ENCODE measurements at regions not wholly inside any gene's neighbourhood (a gene's known extent, or its start where the extent isn't known, plus 50 kb on each side); places are given as distances from the start of the nearest gene placed in this dataset.

- H3K9me3 ChIP-seq (ENCODE audit: control insufficient read depth in 2 of 3, insufficient read depth in 1 of 3, low read length in 3 of 3) = no peaks in the 10 kb centered on the region
- no peaks in the 10 kb centered on the region for H3K27me3 ChIP-seq (ENCODE audit: control insufficient read depth, insufficient read depth, low read length)
- H3K4me1 ChIP-seq (ENCODE audit: control insufficient read depth in 2 of 3, insufficient read depth in 2 of 3, low read depth in 1 of 3, low read length in 3 of 3) = no peaks in the 10 kb centered on the region
- DNase-seq (peak in 2 of 5 donors; percentile 11 to 48), FAIRE-seq (no peak)
- intact Hi-C loops (cut with DNase I) = no loop called here
- H3K27ac ChIP-seq (ENCODE audit: low read depth in 2 of 2, low read length in 2 of 2) = no peak overlapping the region
- H3K4me3 ChIP-seq (ENCODE audit: low read length in 3 of 3) = no peak overlapping the region
- no peak overlapping the region for H3K9ac ChIP-seq (ENCODE audit: low read length in 3 of 3)
- no peak for TF ChIP-seq CTCF (IDR thresholded peaks at IDR 0.05; ENCODE audit: borderline replicate concordance, extremely low read depth, insufficient read depth)
- no peaks in the 10 kb centered on the region for H3K36me3 ChIP-seq (ENCODE audit: control insufficient read depth in 2 of 3, insufficient read depth in 3 of 3, low read length in 3 of 3)
Observed at GRCh38 chr10:90276894-90277475, 575.6 kb downstream of the KIF20B start.

GRCh38 chr10:90286406-90286805, 571.4 kb downstream of the HTR7 start:
- Histone ChIP-seq H3K27me3 (ENCODE audit: control insufficient read depth, insufficient read depth, low read length) (no peaks in the 10 kb centered on the region), H3K9me3 (ENCODE audit: control insufficient read depth in 2 of 3, insufficient read depth in 1 of 3, low read length in 3 of 3) (no peaks in the 10 kb centered on the region), H3K9ac (ENCODE audit: low read length in 3 of 3) (no peak overlapping the region), H3K4me3 (ENCODE audit: low read length in 3 of 3) (no peak overlapping the region), H3K36me3 (ENCODE audit: control insufficient read depth in 2 of 3, insufficient read depth in 3 of 3, low read length in 3 of 3) (no peaks in the 10 kb centered on the region), H3K27ac (ENCODE audit: low read depth in 2 of 2, low read length in 2 of 2) (no peak overlapping the region), H3K4me1 (ENCODE audit: control insufficient read depth in 2 of 3, insufficient read depth in 2 of 3, low read depth in 1 of 3, low read length in 3 of 3) (no peaks in the 10 kb centered on the region)
- no peak for TF ChIP-seq CTCF (IDR thresholded peaks at IDR 0.05; ENCODE audit: borderline replicate concordance, extremely low read depth, insufficient read depth)
- DNase-seq (no peak), FAIRE-seq (no peak)
- intact Hi-C loops (cut with DNase I) = no loop called here

GRCh38 chr10:90286941-90287340, 570.9 kb downstream of the HTR7 start:
- intact Hi-C loops (cut with DNase I) = no loop called here
- DNase-seq (no peak), FAIRE-seq (no peak)
- no peaks in the 10 kb centered on the region for H3K27me3 ChIP-seq (ENCODE audit: control insufficient read depth, insufficient read depth, low read length)
- no peak overlapping the region for H3K27ac ChIP-seq (ENCODE audit: low read depth in 2 of 2, low read length in 2 of 2)
- H3K36me3 ChIP-seq (ENCODE audit: control insufficient read depth in 2 of 3, insufficient read depth in 3 of 3, low read length in 3 of 3) = no peaks in the 10 kb centered on the region
- H3K9ac ChIP-seq (ENCODE audit: low read length in 3 of 3) = no peak overlapping the region
- no peaks in the 10 kb centered on the region for H3K4me1 ChIP-seq (ENCODE audit: control insufficient read depth in 2 of 3, insufficient read depth in 2 of 3, low read depth in 1 of 3, low read length in 3 of 3)
- TF ChIP-seq CTCF (IDR thresholded peaks at IDR 0.05; ENCODE audit: borderline replicate concordance, extremely low read depth, insufficient read depth) = no peak
- no peak overlapping the region for H3K4me3 ChIP-seq (ENCODE audit: low read length in 3 of 3)
- H3K9me3 ChIP-seq (ENCODE audit: control insufficient read depth in 2 of 3, insufficient read depth in 1 of 3, low read length in 3 of 3) = no peaks in the 10 kb centered on the region

- H3K36me3 ChIP-seq (ENCODE audit: control insufficient read depth in 2 of 3, insufficient read depth in 3 of 3, low read length in 3 of 3) = no peaks in the 10 kb centered on the region
- peak in 2 of 5 donors; percentile 17 to 62 for DNase-seq
- TF ChIP-seq CTCF (IDR thresholded peaks at IDR 0.05; ENCODE audit: borderline replicate concordance, extremely low read depth, insufficient read depth) = no peak
- no peaks in the 10 kb centered on the region for H3K4me1 ChIP-seq (ENCODE audit: control insufficient read depth in 2 of 3, insufficient read depth in 2 of 3, low read depth in 1 of 3, low read length in 3 of 3)
- H3K4me3 ChIP-seq (ENCODE audit: low read length in 3 of 3) = no peak overlapping the region
- no peaks in the 10 kb centered on the region for H3K27me3 ChIP-seq (ENCODE audit: control insufficient read depth, insufficient read depth, low read length)
- no peak overlapping the region for H3K27ac ChIP-seq (ENCODE audit: low read depth in 2 of 2, low read length in 2 of 2)
- intact Hi-C loops (cut with DNase I) = no loop called here
- H3K9me3 ChIP-seq (ENCODE audit: control insufficient read depth in 2 of 3, insufficient read depth in 1 of 3, low read length in 3 of 3) = no peaks in the 10 kb centered on the region
- no peak for FAIRE-seq
- no peak overlapping the region for H3K9ac ChIP-seq (ENCODE audit: low read length in 3 of 3)
Observed at GRCh38 chr10:90288391-90288933, 569.4 kb downstream of the HTR7 start.

Measured in kidney (tissue), 13 donors.